GM18511 (cell line): ENCODE measurements at regions not wholly inside any gene's neighbourhood (a gene's known extent, or its start where the extent isn't known, plus 50 kb on each side); places are given as distances from the start of the nearest gene placed in this dataset.
"Not testable (repeated sequence)": the region's sequence is repeated elsewhere in the genome, so short reads cannot be mapped to it uniquely, and the experiment has no call there.

Experiments used
- ATAC-seq: cut with Tn5 transposase; IDR thresholded peaks from one replicate; pipeline ENCODE4 v1.9.1; 2021; ENCODE audit warnings: mild to moderate bottlenecking, moderate library complexity; ENCODE audit not compliant: unreplicated experiment

GRCh38 chr20:43837856-43838702 is 76.6 kb upstream of the TOX2 start:
- no peak for ATAC-seq

GRCh38 chr20:43836790-43837189 is 77.9 kb upstream of the TOX2 start:
- ATAC-seq, result no peak

GRCh38 chr20:43835944-43836508 is 78.6 kb upstream of the TOX2 start:
- no peak for ATAC-seq

- no peak for ATAC-seq
These were observed 80.9 kb upstream of the TOX2 start for GRCh38 chr20:43833511-43834395.

GRCh38 chr20:43832961-43833360 is 81.7 kb upstream of the TOX2 start:
- no peak for ATAC-seq

- no peak for ATAC-seq
These were observed 82.4 kb upstream of the TOX2 start for GRCh38 chr20:43832096-43832816.

GRCh38 chr20:43831481-43832065 is 83.1 kb upstream of the TOX2 start:
- no peak for ATAC-seq

GRCh38 chr20:43830883-43831282 is 83.8 kb upstream of the TOX2 start:
- no peak for ATAC-seq

GRCh38 chr20:43829951-43830690 is 84.5 kb upstream of the TOX2 start:
- ATAC-seq, result no peak

- no peak for ATAC-seq
These were observed 86.6 kb upstream of the TOX2 start for GRCh38 chr20:43827940-43828562.

- ATAC-seq, result not testable (repeated sequence)
These were observed 87.7 kb upstream of the TOX2 start for GRCh38 chr20:43826943-43827342.

GRCh38 chr20:43825581-43825980 is 89.1 kb upstream of the TOX2 start:
- no peak for ATAC-seq

GRCh38 chr20:43825051-43825402 is 89.6 kb upstream of the TOX2 start:
- peak; percentile 67 for ATAC-seq

GRCh38 chr20:43824309-43825050 is 90.2 kb upstream of the TOX2 start:
- peak; percentile 11 for ATAC-seq

- no peak for ATAC-seq
These were observed 92.9 kb upstream of the TOX2 start for GRCh38 chr20:43821795-43822194.

- ATAC-seq, result no peak
These were observed 93.8 kb upstream of the TOX2 start for GRCh38 chr20:43820731-43821330.

GRCh38 chr20:43812216-43812615 is 85.4 kb upstream of the GTSF1L start:
- no peak for ATAC-seq

GRCh38 chr20:43809206-43809819 is 82.5 kb upstream of the GTSF1L start:
- no peak for ATAC-seq
